Activated naive CD4-positive, alpha-beta T cell treated with anti-CD3 and anti-CD28 coated beads, Interleukin-2, amount 50 U/mL, for 72 hours (primary cell): ENCODE measurements at regions not wholly inside any gene's neighbourhood (a gene's known extent, or its start where the extent isn't known, plus 50 kb on each side); places are given as distances from the start of the nearest gene placed in this dataset.

Experiments used
- ATAC-seq, 2 donors: fragments of 150-1000 bp; cut with Tn5 transposase; 2 replicates each; pipeline ENCODE4 v1.10.0; 2021; ENCODE audit warnings: mild to moderate bottlenecking in 2 of 2, moderate library complexity in 2 of 2
- DNase-seq, 2 donors: peaks; one replicate each; pipeline ENCODE4 v3.0.0; 2021 to 2022; ENCODE audit warnings: low spot score in 2 of 2
- H3K27ac Mint-ChIP-seq, 2 donors: one replicate each; pipeline ENCODE4 v1.8.0; 2022; ENCODE audit warnings: mild to moderate bottlenecking in 2 of 2, mixed read lengths in 2 of 2
- H3K36me3 Mint-ChIP-seq, 2 donors: one replicate each; pipeline ENCODE4 v1.8.0; 2022; ENCODE audit warnings: mixed read lengths in 2 of 2
- H3K9me3 Mint-ChIP-seq, 2 donors: one replicate each; pipeline ENCODE4 v1.8.0; 2022; ENCODE audit warnings: mixed read lengths in 2 of 2

GRCh38 chr5:14004598-14005394 lies 60.3 kb upstream of the DNAH5 start:
- ATAC-seq: no peak
- no peak for DNase-seq
- Mint-ChIP-seq H3K27ac (no peak overlapping the region), H3K36me3 (no peaks in the 10 kb centered on the region), H3K9me3 (peaks cover 0 to 7% of the 10 kb centered on the region in 2 donors)

GRCh38 chr5:14003936-14004335 lies 59.4 kb upstream of the DNAH5 start:
- Mint-ChIP-seq H3K9me3 (peaks cover 0 to 10% of the 10 kb centered on the region in 2 donors), H3K27ac (no peak overlapping the region), H3K36me3 (no peaks in the 10 kb centered on the region)
- ATAC-seq (no peak), DNase-seq (no peak)

GRCh38 chr5:14003513-14003912 lies 59.0 kb upstream of the DNAH5 start:
- no peak for DNase-seq
- ATAC-seq: no peak
- peaks cover 0 to 10% of the 10 kb centered on the region in 2 donors for H3K9me3 Mint-ChIP-seq
- no peaks in the 10 kb centered on the region for H3K36me3 Mint-ChIP-seq
- H3K27ac Mint-ChIP-seq: no peak overlapping the region

- no peak for ATAC-seq
- no peaks in the 10 kb centered on the region for H3K36me3 Mint-ChIP-seq
These were observed 53.8 kb upstream of the DNAH5 start for GRCh38 chr5:13998254-13998653.

GRCh38 chr5:13997514-13997913 lies 53.0 kb upstream of the DNAH5 start:
- no peaks in the 10 kb centered on the region for H3K36me3 Mint-ChIP-seq
- no peak overlapping the region for H3K27ac Mint-ChIP-seq
- DNase-seq (no peak), ATAC-seq (no peak)
- H3K9me3 Mint-ChIP-seq: peaks cover 6 to 14% of the 10 kb centered on the region in 2 donors

More at GRCh38 chr5:13998254-13998653, 53.8 kb upstream of the DNAH5 start:
- Mint-ChIP-seq H3K9me3 (peaks cover 6 to 14% of the 10 kb centered on the region in 2 donors), H3K27ac (no peak overlapping the region)
- DNase-seq: no peak

- H3K36me3 Mint-ChIP-seq: no peaks in the 10 kb centered on the region
- ATAC-seq (no peak), DNase-seq (no peak)
- no peak overlapping the region for H3K27ac Mint-ChIP-seq
- H3K9me3 Mint-ChIP-seq: peaks cover 6 to 7% of the 10 kb centered on the region in 2 donors
These were observed 50.2 kb upstream of the DNAH5 start for GRCh38 chr5:13994621-13995253.
